ENCODE measurements at regions not wholly inside any gene's neighbourhood (a gene's known extent, or its start where the extent isn't known, plus 50 kb on each side); places are given as distances from the start of the nearest gene placed in this dataset.
"Not testable (repeated sequence)": the region's sequence is repeated elsewhere in the genome, so short reads cannot be mapped to it uniquely, and the experiment has no call there.

DNA sequence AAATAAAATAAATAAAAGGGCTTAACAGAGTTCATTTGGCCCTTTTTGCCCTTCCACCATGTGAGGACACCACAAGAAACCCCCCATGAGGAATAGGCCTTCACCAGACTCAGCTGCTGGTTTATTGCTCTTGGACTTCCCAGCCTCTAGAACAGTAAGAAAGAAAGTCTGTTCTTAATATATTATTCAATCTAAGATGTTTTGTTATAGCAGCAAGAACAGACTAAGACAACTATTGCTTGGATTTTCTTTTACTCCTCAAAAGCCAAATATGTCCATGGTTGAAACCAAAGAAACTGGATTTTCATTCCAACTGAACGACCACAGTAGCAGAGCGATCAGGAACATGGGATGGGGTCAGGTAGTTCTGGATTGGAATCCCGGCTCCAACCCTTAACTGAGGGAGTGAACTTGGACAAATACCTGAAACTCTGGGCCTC lies 157.2 kb upstream of the EEA1 start:
- no peaks in the 10 kb centered on the region for H3K9me3 ChIP-seq (replicated peaks; ENCODE audit: low read length)
- H3K4me1 ChIP-seq (ENCODE audit: control insufficient read depth, insufficient read depth, low read length) = peaks cover 21% of the 10 kb centered on the region
- no peak overlapping the region for H3K4me2 ChIP-seq (ENCODE audit: low read length)
- H3K27me3 ChIP-seq (ENCODE audit: control insufficient read depth, insufficient read depth, low read length) = no peaks in the 10 kb centered on the region
- H3K4me3 ChIP-seq (ENCODE audit: low read length) = no peak overlapping the region
- H3K9ac ChIP-seq (ENCODE audit: low read depth, low read length) = no peak overlapping the region
- no peaks in the 10 kb centered on the region for H3K36me3 ChIP-seq (ENCODE audit: insufficient read depth, low read length)

- Histone ChIP-seq H3K27me3 (ENCODE audit: control insufficient read depth, insufficient read depth, low read length) (no peaks in the 10 kb centered on the region), H3K9ac (ENCODE audit: low read depth, low read length) (no peak overlapping the region), H3K4me3 (ENCODE audit: low read length) (no peak overlapping the region), H3K4me1 (ENCODE audit: control insufficient read depth, insufficient read depth, low read length) (peaks cover 20% of the 10 kb centered on the region), H3K36me3 (ENCODE audit: insufficient read depth, low read length) (no peaks in the 10 kb centered on the region), H3K9me3 (replicated peaks; ENCODE audit: low read length) (no peaks in the 10 kb centered on the region), H3K4me2 (ENCODE audit: low read length) (no peak overlapping the region)
Observed at GRCh38 chr12:93087840-93088610, 158.9 kb upstream of the EEA1 start.

GRCh38 chr12:93089805-93090569 lies 160.9 kb upstream of the EEA1 start:
- Histone ChIP-seq H3K36me3 (ENCODE audit: insufficient read depth, low read length) (no peaks in the 10 kb centered on the region), H3K9me3 (replicated peaks; ENCODE audit: low read length) (no peaks in the 10 kb centered on the region), H3K27me3 (ENCODE audit: control insufficient read depth, insufficient read depth, low read length) (no peaks in the 10 kb centered on the region), H3K4me3 (ENCODE audit: low read length) (no peak overlapping the region), H3K4me2 (ENCODE audit: low read length) (peak overlapping the region; percentile 41), H3K4me1 (ENCODE audit: control insufficient read depth, insufficient read depth, low read length) (peaks cover 20% of the 10 kb centered on the region), H3K9ac (ENCODE audit: low read depth, low read length) (peak overlapping the region; percentile 47)

DNA sequence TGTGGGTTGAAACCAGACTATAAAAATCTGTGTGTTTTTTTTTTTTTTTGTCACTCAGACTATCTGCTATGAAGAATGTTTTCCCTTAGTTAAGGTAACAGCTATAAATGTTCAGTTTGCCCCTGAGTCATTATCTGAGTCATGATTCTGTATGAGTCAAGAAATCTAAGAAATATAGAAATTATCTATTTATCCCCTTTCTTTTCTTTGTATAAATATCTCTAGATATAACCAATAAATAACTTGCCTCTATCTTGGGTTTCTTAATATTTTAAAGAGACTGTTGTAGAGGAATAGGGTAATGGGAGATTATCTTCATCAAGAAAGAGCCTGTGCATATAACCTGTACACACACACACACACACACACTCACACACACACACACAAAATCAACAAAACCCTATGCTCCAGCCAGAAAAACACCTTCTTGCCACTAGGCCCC lies 161.7 kb upstream of the EEA1 start:
- Histone ChIP-seq H3K4me3 (ENCODE audit: low read length) (no peak overlapping the region), H3K27me3 (ENCODE audit: control insufficient read depth, insufficient read depth, low read length) (no peaks in the 10 kb centered on the region), H3K4me2 (ENCODE audit: low read length) (peak overlapping the region; percentile 58), H3K9ac (ENCODE audit: low read depth, low read length) (peak overlapping the region; percentile 47), H3K36me3 (ENCODE audit: insufficient read depth, low read length) (no peaks in the 10 kb centered on the region), H3K9me3 (replicated peaks; ENCODE audit: low read length) (no peaks in the 10 kb centered on the region), H3K4me1 (ENCODE audit: control insufficient read depth, insufficient read depth, low read length) (peaks cover 20% of the 10 kb centered on the region)

DNA sequence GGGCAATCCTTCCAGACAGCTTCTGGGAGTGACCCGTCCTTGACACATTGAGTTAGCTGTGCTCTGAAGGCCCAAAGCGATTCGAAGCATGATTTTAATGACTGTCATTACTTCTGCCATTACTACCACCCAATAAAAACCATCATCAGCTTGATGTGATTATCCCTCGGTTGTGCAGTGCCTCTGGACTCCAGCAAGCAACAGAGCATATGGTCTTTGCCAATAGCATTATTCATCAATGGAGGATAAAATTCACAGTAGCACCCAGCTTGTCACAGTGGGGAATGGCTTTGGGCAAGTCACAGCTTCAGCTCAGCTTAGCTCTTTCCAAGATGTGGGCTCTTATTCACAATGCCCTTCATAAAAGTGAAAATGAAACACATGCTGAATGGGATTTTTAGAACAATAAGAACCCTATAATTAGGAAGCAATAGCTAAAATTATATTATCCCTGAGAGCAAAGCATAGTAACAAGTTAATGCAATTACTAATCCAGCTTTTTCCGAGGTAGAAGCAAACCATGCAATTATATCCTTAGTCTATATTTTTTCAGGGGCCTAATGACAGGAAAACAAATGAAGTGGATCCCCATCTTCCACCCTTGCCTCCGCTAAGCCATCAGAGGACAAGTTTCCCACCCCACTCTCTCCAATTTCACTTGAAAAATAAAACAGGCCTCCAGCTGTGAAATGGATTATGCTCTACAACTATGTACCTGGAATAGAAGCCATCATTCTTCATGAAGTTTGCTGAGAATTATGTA lies 163.0 kb upstream of the EEA1 start:
- Histone ChIP-seq H3K36me3 (ENCODE audit: insufficient read depth, low read length) (no peaks in the 10 kb centered on the region), H3K9ac (ENCODE audit: low read depth, low read length) (no peak overlapping the region), H3K4me2 (ENCODE audit: low read length) (no peak overlapping the region), H3K4me3 (ENCODE audit: low read length) (no peak overlapping the region), H3K4me1 (ENCODE audit: control insufficient read depth, insufficient read depth, low read length) (peaks cover 20% of the 10 kb centered on the region), H3K27me3 (ENCODE audit: control insufficient read depth, insufficient read depth, low read length) (no peaks in the 10 kb centered on the region), H3K9me3 (replicated peaks; ENCODE audit: low read length) (no peaks in the 10 kb centered on the region)

DNA sequence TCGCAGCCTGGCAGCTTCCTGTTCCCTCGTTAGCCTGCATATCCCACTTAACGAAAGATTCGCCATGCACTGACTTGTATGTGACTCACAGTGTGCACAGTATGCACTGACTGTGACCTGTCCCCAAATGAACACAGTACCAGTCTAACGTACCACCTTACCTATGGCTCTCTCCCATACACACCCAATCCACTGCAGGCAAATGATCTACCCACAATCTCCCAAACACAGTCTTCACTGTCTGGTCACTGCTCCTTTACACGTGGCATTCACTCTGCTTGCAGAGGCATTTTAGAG lies 163.5 kb upstream of the EEA1 start:
- no peaks in the 10 kb centered on the region for H3K36me3 ChIP-seq (ENCODE audit: insufficient read depth, low read length)
- H3K27me3 ChIP-seq (ENCODE audit: control insufficient read depth, insufficient read depth, low read length) = no peaks in the 10 kb centered on the region
- no peak overlapping the region for H3K4me2 ChIP-seq (ENCODE audit: low read length)
- no peak overlapping the region for H3K9ac ChIP-seq (ENCODE audit: low read depth, low read length)
- H3K9me3 ChIP-seq (replicated peaks; ENCODE audit: low read length) = no peaks in the 10 kb centered on the region
- peaks cover 20% of the 10 kb centered on the region for H3K4me1 ChIP-seq (ENCODE audit: control insufficient read depth, insufficient read depth, low read length)
- no peak overlapping the region for H3K4me3 ChIP-seq (ENCODE audit: low read length)

DNA sequence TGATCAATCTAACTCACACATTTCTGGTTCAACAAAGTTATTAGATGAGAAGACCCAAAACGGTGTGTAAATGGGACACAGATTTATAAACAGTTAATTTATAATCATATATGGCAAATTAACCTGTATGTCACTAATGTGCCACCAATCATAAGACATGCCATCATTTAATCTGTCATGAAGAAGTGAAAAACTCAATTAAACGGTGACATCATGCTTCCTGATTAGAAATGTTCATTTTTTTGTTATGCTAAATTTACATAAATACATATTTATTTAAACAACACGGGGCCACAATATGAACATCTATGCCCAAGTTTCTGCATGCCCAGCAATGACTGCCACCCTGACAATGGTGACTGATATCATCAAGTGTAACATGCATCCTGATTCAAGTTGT lies 164.1 kb upstream of the EEA1 start:
- Histone ChIP-seq H3K27me3 (ENCODE audit: control insufficient read depth, insufficient read depth, low read length) (no peaks in the 10 kb centered on the region), H3K9me3 (replicated peaks; ENCODE audit: low read length) (no peaks in the 10 kb centered on the region), H3K36me3 (ENCODE audit: insufficient read depth, low read length) (no peaks in the 10 kb centered on the region), H3K4me1 (ENCODE audit: control insufficient read depth, insufficient read depth, low read length) (peaks cover 20% of the 10 kb centered on the region), H3K4me2 (ENCODE audit: low read length) (no peak overlapping the region), H3K9ac (ENCODE audit: low read depth, low read length) (no peak overlapping the region), H3K4me3 (ENCODE audit: low read length) (no peak overlapping the region)

DNA sequence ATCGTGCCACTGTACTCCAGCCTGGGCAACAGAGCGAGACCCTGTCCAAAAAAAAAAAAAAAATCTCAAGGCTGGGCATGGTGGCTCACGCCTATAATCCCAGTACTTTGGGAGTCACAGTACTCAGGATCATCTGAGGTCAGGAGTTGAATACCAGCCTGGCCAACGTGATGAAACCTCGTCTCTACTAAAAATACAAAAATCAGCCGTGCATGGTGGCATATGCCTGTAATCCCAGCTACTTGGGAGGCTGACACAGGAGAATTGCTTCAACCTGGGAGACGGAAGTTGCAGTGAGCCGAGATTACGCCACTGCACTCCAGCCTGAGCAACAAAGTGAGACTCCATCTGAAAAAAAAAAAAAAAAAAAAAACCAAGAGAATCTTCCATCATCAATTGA lies 165.1 kb upstream of the EEA1 start:
- H3K4me2 ChIP-seq (ENCODE audit: low read length); H3K36me3 ChIP-seq (ENCODE audit: insufficient read depth, low read length); H3K9ac ChIP-seq (ENCODE audit: low read depth, low read length); H3K9me3 ChIP-seq (replicated peaks; ENCODE audit: low read length); H3K4me3 ChIP-seq (ENCODE audit: low read length); H3K27me3 ChIP-seq (ENCODE audit: control insufficient read depth, insufficient read depth, low read length): not testable (repeated sequence)
- peaks cover 20% of the 10 kb centered on the region for H3K4me1 ChIP-seq (ENCODE audit: control insufficient read depth, insufficient read depth, low read length)

DNA sequence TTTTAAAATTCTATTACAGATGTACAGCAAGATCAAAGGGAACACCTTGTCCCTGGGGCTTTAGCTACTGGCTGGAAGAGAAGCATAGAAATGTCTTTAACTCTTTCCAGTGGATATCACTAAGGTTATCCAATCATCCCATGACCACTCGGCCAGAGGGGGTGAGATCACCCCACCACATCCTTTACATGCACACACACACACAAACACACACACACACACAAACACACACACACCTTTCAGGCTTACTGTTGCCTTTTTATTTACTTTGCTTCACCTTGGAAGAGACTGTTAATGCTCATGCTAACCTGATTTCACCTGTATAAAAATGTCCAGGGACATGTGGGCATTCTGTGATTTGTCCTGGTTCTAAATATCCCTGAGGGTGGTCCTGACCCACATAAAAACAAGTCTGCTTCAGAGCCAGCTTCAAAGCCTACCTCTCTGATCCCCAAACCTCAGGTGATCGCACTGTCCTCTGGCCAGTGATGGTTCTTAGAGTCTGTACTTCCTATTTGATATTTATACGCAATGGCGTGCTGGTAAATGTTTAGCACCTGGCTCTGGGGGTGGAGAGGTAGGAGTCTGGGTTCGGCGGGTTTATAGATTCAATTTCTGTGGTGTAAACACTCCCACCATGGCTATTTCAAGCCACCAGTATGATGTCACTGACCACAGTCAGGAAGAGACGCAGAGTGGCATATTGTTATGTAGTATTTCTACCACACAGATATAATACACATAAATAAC lies 166.1 kb upstream of the EEA1 start:
- Histone ChIP-seq H3K4me3 (ENCODE audit: low read length) (no peak overlapping the region), H3K9ac (ENCODE audit: low read depth, low read length) (no peak overlapping the region), H3K9me3 (replicated peaks; ENCODE audit: low read length) (no peaks in the 10 kb centered on the region), H3K4me2 (ENCODE audit: low read length) (no peak overlapping the region), H3K4me1 (ENCODE audit: control insufficient read depth, insufficient read depth, low read length) (peaks cover 10% of the 10 kb centered on the region), H3K36me3 (ENCODE audit: insufficient read depth, low read length) (no peaks in the 10 kb centered on the region), H3K27me3 (ENCODE audit: control insufficient read depth, insufficient read depth, low read length) (no peaks in the 10 kb centered on the region)

- H3K36me3 ChIP-seq (ENCODE audit: insufficient read depth, low read length) = no peaks in the 10 kb centered on the region
- no peaks in the 10 kb centered on the region for H3K27me3 ChIP-seq (ENCODE audit: control insufficient read depth, insufficient read depth, low read length)
- H3K9me3 ChIP-seq (replicated peaks; ENCODE audit: low read length) = no peaks in the 10 kb centered on the region
- no peak overlapping the region for H3K4me3 ChIP-seq (ENCODE audit: low read length)
- H3K4me2 ChIP-seq (ENCODE audit: low read length) = no peak overlapping the region
- no peaks in the 10 kb centered on the region for H3K4me1 ChIP-seq (ENCODE audit: control insufficient read depth, insufficient read depth, low read length)
- H3K9ac ChIP-seq (ENCODE audit: low read depth, low read length) = no peak overlapping the region
Observed at GRCh38 chr12:93097417-93097816, 168.3 kb upstream of the EEA1 start.

DNA sequence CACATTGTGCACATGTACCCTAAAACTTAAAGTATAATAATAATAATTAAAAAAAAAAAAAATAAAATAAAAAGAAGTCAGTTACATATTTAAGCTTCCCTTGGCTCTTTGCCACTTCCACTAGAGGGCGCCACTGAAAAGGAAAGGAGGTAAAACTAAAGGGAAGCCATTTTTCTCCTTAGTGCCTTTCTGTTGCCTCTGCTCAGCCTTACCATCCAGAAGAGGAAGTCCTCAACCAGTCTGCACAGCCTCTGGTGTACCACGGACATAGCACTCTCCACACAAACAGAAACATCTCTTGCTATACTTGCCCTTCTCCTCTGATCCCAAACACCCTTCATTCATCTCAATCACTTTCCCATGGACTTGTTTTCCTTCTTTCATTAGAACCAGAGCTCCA lies 169.0 kb upstream of the EEA1 start:
- Histone ChIP-seq H3K36me3 (ENCODE audit: insufficient read depth, low read length) (no peaks in the 10 kb centered on the region), H3K27me3 (ENCODE audit: control insufficient read depth, insufficient read depth, low read length) (no peaks in the 10 kb centered on the region), H3K4me3 (ENCODE audit: low read length) (no peak overlapping the region), H3K9ac (ENCODE audit: low read depth, low read length) (no peak overlapping the region), H3K9me3 (replicated peaks; ENCODE audit: low read length) (no peaks in the 10 kb centered on the region), H3K4me2 (ENCODE audit: low read length) (no peak overlapping the region), H3K4me1 (ENCODE audit: control insufficient read depth, insufficient read depth, low read length) (no peaks in the 10 kb centered on the region)
